ENCODE measurements at regions not wholly inside any gene's neighbourhood (a gene's known extent, or its start where the extent isn't known, plus 50 kb on each side); places are given as distances from the start of the nearest gene placed in this dataset.

DNA sequence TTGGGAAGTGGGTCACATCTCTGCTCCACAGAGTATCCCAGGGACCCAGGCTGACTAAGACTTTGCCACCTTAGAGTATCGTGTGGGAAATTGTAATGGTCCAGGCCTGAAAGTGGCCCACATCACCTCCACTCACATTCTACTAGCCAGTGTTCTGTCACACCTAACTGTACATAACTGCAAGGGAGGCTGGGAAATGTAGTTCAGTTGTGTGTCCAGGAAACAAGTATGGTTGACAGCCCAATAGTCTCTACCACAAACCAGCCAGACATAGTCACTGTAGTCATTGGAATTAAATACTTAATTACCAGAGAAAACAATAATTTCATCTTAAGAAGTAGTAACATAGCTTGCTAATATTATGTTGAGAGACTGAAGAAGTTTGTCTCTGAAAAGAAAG lies 233.4 kb upstream of the S100G start:
- TF ChIP-seq MYC (IDR thresholded peaks at IDR 0.05; ENCODE audit: insufficient read depth, insufficient read length, insufficient replicate concordance, low read length, severe bottlenecking), result no peak
- TF ChIP-seq CTCF (IDR thresholded peaks at IDR 0.05 in 2 of 3, conservative IDR thresholded peaks at IDR 0.05 in 1 of 3; ENCODE audit: control insufficient read depth in 2 of 3, extremely low read depth in 1 of 3, insufficient read depth in 1 of 3, low read depth in 3 of 3, low read length in 3 of 3), result no peak
- no peak for TF ChIP-seq FOXK2 (IDR thresholded peaks at IDR 0.05)
- no peak for TF ChIP-seq SREBF2 (IDR thresholded peaks at IDR 0.05; ENCODE audit: low read length)
- TF ChIP-seq YY1 (IDR thresholded peaks at IDR 0.05; ENCODE audit: low read depth, low read length), result no peak
- no peak for TF ChIP-seq SMC3 (IDR thresholded peaks at IDR 0.05; ENCODE audit: borderline replicate concordance, low read length)

Data from GM12878 (cell line).